GM21367 (cell line): ENCODE measurements at regions not wholly inside any gene's neighbourhood (a gene's known extent, or its start where the extent isn't known, plus 50 kb on each side); places are given as distances from the start of the nearest gene placed in this dataset.

Source experiments
- ATAC-seq: cut with Tn5 transposase; IDR thresholded peaks from one replicate; pipeline ENCODE4 v1.9.1; 2021; ENCODE audit not compliant: unreplicated experiment

GRCh38 chr10:58996063-58996462 is 180.4 kb upstream of the PHYHIPL start:
- ATAC-seq = no peak

- no peak for ATAC-seq
Observed at GRCh38 chr10:58996866-58997265, 179.6 kb upstream of the PHYHIPL start.

GRCh38 chr10:58998924-58999713 is 177.3 kb upstream of the PHYHIPL start:
- ATAC-seq = no peak

GRCh38 chr10:59000162-59000825 is 176.1 kb upstream of the PHYHIPL start:
- ATAC-seq = no peak

- no peak for ATAC-seq
Observed at GRCh38 chr10:59002011-59002410, 174.4 kb upstream of the PHYHIPL start.

GRCh38 chr10:59003203-59003602 is 173.2 kb upstream of the PHYHIPL start:
- no peak for ATAC-seq

- ATAC-seq = no peak
Observed at GRCh38 chr10:59004392-59004791, 172.1 kb upstream of the PHYHIPL start.

- ATAC-seq = no peak
Observed at GRCh38 chr10:59006511-59007306, 169.7 kb upstream of the PHYHIPL start.

- ATAC-seq = no peak
Observed at GRCh38 chr10:59007307-59008025, 169.0 kb upstream of the PHYHIPL start.

- ATAC-seq = no peak
Observed at GRCh38 chr10:59008452-59008851, 168.0 kb upstream of the PHYHIPL start.

GRCh38 chr10:59011972-59012632 is 164.3 kb upstream of the PHYHIPL start:
- ATAC-seq = no peak

- no peak for ATAC-seq
Observed at GRCh38 chr10:59012839-59013238, 163.6 kb upstream of the PHYHIPL start.

GRCh38 chr10:59016043-59016442 is 160.4 kb upstream of the PHYHIPL start:
- ATAC-seq = no peak

- ATAC-seq = no peak
Observed at GRCh38 chr10:59018977-59019376, 157.5 kb upstream of the PHYHIPL start.

- ATAC-seq = no peak
Observed at GRCh38 chr10:59019603-59020002, 156.8 kb upstream of the PHYHIPL start.

- ATAC-seq = no peak
Observed at GRCh38 chr10:59020502-59020901, 155.9 kb upstream of the PHYHIPL start.

GRCh38 chr10:59025981-59026765 is 150.3 kb upstream of the PHYHIPL start:
- ATAC-seq = no peak

GRCh38 chr10:59027975-59028655 is 148.3 kb upstream of the PHYHIPL start:
- no peak for ATAC-seq

- no peak for ATAC-seq
Observed at GRCh38 chr10:59033622-59034021, 142.8 kb upstream of the PHYHIPL start.
